SH-SY5Y (cell line): ENCODE measurements at regions not wholly inside any gene's neighbourhood (a gene's known extent, or its start where the extent isn't known, plus 50 kb on each side); places are given as distances from the start of the nearest gene placed in this dataset.

Experiments used
- GATA2 ChIP-seq: IDR thresholded peaks from 2 replicates; pipeline ENCODE4 v1.6.1; 2011; ENCODE audit warnings: mild to moderate bottlenecking, low read depth, low read length
- GATA3 ChIP-seq: IDR thresholded peaks from 2 replicates; pipeline ENCODE4 v1.6.1; 2011; ENCODE audit warnings: low read depth, mild to moderate bottlenecking, low read length, moderate library complexity

GRCh38 chr1:5484451-5485165 lies 507.6 kb downstream of the NPHP4 start:
- TF ChIP-seq GATA2, result no peak
- TF ChIP-seq GATA3, result no peak
